Fibroblast of the conjunctiva (primary cell): ENCODE measurements at regions not wholly inside any gene's neighbourhood (a gene's known extent, or its start where the extent isn't known, plus 50 kb on each side); places are given as distances from the start of the nearest gene placed in this dataset.

ENCODE experiments used
- DNase-seq: peaks from one replicate; pipeline ENCODE4 v3.0.0-alpha.2; 2010; ENCODE audit warnings: low read depth

DNA sequence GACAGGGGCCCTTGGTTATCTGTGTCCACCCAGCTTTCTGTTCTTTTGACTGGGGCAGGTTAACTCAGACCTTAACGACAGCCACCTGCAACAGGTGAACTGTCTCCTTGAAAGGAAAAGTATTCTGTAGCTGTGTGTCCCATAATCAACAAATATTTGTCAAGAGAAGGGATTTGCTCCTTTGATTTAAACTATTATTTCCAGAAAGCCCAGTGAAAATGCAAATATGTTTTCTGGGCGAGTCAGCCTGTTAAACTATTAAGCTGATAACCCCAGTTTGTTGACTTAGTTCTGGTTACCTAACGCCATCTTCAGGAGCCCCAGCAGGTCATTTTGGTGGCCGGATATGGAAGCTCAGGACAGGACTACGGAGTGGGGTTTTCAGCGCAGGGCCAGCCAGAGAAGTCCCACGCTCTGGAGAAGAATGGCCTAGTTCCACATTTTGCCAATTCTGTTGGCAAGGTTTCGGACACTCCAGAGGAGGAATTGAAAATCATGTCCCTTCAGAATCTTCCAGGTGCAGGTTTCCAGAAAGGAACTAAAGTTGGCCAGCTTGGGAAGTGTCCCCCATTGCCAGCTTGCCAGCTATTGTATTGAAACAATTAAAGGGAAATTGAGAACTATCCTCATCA, 54.5 kb downstream of the ADRA2A start:
- no peak for DNase-seq

DNA sequence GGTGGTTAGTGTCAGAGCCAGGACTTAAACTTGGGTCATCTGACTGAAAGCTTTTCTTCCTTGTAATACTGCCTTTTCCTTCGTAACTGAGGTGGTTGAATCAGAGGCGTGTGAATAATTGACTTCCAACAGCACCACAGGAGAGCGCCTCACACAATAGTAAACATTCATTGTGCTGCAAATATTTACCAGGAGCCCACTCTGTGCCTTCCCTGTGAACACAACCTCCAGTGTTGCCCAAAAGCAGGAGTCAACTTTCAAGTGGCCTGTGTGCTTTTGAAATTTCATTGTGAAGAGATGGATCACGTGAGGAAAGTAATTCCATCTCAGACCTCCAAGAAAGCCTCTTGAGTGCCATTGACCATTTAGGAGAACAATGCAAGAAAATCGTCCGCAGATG, 60.2 kb downstream of the ADRA2A start:
- DNase-seq: no peak

DNA sequence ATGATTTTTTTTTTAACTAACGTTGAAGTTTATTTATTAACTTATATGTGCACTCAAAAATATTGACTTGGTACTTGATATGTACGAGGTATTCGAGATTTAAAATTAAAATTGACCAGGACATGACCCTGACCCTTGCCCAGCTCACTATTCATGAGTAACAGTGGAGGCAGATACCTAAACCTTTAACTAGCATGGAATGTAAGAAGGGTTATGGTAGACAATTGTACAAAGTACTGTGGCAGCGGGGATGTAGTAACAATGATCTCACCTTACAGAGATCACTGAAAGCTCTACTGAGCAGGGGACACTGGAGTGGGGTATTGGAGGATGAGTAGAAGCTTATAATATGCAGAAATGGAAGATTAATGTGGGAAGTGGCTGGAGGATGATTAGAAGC, 60.8 kb downstream of the ADRA2A start:
- no peak for DNase-seq

DNA sequence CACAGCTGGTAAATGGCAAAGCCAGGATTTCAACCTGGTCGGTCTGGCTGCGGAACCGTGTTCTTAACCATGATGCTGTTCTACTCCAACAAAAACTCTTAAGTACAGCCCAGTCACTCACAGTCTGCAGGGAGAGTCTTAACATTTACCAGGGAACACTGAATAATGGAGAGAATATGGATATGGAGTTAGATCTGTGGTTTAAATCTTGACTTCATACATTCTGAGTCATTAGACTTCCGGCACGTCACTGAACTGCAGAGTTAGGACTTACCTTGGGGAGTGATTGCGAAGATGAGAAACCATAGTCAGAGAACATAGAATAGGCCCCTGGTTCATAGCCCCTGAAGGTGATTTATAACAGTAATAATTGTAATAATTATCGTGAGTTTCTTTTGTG, 61.7 kb downstream of the ADRA2A start:
- DNase-seq: no peak

DNA sequence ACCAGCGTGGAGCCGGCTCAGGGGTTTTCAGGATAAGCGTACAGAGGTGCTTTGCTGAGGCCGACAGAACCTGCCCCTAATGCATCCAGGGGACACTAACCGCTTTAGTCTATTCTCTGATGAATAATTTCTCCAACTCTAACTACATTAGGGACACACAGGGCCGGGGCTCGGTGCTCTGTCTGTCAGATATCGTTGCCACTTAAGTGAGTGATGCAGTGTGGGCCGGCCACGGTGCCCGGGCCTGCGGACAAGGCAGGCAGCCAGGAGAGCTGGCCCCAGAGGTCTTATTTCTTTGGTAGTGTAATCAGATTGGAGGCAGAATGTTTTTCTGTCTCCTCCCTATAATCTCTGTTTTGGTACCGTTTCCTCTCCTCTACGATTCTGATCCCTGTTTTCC, 62.7 kb downstream of the ADRA2A start:
- DNase-seq: no peak

DNA sequence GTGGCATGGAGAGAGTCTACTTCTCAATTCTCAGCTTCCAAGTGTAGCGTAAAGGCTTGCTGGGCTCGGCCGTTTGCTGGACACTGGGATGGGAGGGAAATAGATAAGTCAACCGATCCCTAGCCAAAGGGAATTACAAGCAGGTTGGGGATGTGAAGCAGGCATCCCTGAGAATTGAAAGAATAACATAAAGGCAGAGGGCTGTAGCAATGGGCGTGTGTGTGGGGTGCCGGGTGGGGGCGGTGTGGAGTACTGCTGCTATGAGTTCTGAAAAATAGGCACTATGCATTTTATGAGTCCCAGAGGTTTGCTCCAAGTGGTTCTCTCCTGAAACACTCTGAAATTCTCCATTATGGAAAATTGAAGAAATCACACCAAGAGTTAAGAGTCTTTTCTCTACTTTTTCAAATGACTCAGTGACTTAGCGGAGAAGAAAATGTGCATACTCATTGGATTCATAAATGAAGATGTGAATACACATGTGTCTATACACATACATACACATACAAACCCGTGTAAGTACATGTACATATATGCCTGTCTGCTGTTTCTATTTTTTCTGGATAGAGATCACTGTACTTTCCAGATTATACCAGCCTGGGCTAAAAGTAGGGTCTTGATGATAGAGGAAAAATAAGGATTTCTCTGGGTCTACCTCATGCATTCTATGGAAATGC, 65.4 kb downstream of the ADRA2A start:
- DNase-seq: no peak

DNA sequence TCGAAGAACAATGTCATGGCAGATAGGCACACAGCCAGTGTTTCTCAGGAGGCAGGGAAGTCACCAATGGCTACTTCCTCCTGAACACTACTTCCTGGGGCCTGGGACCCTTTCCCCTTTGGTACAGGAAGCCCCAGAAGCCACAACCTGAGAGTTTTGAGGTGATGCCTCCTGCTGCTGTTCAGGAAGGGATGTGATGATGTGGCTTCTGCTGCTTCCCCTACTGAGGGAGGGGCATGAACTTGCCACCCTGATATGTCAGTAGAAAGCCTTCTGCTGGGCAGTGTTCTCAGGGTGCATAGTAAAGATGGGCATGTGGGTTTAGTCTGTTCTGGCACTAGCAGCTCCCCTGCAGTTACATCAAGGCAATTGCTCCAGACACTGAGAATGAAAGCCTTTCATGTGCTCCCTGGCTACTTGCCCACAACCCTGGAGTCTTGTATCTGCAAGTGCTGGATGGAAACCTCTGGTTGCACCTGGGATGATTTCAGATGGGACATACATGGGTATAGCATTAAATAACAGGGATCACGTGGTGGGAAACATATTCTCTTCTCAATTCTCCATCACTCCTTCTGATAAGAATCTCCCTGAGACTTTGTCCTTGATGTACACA, 69.3 kb downstream of the ADRA2A start:
- DNase-seq: no peak

DNA sequence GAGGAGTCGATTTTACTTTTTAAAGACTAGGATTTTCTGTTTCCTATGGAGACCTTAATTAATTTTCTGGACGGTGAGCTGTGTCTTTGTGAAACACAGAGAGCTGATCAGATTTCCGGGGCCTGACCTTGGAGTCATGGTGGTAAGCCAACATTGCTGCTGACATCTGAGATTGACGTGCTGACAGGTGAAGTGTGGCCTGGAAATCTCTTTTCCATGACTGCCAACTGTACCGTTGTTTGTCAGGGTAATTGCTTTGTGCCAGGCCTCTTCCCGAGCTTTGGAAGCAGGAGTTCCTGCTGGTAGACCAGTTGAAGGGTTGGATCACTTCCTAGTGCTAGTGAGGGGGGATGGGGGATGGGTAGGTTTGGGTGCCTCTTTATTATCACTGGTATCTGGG, 71.2 kb downstream of the ADRA2A start:
- DNase-seq: no peak

DNA sequence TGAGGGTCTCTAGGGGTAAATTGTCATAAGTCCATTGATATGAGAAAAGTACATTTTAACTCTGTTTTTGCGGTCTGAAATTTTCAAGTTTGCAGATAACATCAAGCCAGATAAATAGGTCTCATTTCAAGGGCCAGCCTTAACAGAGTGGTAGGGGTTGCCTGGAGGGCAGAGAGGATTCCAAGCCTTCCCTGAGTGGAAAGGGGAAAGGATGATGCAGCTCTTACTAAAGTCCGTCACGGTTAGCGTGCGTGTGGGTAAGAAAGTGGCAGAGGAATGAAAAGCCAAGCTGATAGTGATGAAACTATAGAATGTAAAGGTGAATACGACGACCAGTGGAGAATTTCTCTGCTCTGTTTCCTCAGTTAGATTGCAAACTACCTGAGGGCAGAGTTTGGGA, 71.6 kb downstream of the ADRA2A start:
- no peak for DNase-seq

DNA sequence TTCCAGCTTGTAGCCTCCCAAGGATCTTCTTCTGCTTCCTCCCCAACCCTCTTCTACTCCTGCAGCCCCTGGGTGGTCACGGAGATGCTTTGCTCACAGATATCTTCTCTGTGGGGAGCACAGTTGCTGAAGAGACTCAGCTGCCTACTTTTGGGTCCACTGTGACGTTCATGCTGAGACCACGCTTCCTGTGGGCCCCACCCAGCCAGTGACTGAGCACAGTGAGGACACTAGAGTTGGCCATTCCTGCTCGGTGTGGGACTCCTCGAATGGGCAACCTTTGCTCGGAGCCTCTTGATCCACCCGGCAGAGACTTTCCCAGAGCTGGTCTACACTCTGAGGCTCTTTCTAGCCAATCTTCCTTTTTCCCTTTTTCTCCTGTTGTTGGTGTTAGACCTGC, 73.9 kb downstream of the ADRA2A start:
- no peak for DNase-seq

DNA sequence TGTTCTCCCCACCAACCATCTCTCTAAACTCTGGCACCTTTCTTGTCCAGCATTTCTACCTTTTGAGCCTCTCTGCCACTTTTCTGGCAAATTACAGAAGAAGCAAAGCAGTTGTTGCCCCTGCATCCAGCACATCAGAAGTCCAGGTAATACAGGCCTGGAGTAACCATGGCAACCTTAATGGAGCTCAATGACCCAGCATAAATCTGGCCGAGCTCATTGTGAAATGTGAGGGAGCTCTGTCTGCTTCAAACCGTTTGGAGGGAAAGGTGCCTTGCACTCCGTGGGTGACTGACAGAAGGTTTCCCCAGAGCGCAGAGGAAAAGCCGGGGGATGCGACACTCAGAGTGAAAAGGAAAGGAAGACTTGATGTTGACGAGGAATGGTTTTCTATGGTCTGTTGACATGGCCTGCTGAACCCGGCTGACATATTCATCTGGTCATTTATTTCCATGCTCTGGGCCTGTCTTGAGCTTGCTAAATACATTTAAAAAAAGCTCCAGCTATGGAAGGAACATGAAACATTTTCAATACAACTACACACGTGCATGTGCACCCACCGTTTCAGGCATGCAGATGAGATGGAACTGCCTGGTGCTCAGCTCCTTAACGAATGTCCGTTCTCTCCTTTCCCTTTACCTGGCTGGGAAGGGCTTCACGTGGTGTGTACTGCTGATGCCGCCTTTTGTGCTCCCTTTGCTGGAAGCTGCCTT, 74.9 kb downstream of the ADRA2A start:
- no peak for DNase-seq

DNA sequence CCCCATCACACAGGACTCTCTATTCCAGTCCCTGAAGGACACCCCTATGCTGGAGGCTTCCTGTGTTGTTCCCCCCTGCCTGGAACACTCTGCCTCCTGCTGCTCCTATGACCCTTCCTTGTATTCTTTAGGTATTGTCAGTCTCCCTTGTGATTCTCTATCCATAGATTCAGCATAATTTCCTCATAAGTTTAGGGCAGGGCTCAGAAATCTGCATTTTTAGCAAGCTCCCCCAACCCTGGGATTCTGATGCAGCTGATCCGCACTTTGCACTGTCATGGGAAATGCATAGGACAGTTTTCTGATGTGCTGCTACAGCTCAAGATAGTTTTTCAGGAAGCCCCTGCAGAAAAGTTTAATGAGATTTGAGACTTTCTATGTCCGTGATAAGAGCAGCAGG, 79.9 kb downstream of the ADRA2A start:
- DNase-seq: no peak

DNA sequence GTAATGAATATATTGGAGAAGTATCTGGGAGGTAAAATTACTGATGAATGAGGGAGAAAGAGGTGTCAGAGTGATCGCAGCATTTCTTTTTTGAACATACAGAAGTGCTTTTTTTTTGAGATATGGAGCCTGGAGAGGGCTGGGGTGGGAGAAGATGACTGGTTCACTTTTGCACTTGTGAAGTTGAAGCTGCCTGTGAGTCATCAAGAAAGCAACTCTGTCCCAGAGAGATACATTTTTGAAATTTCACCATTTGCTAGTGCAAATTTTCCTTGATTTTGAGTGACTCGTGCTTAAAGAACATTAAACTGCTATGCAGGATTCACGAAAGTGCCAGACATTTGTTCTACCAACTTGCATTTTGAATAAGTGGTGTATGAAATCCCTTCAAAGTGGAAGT, 81.8 kb downstream of the ADRA2A start:
- DNase-seq: no peak

DNA sequence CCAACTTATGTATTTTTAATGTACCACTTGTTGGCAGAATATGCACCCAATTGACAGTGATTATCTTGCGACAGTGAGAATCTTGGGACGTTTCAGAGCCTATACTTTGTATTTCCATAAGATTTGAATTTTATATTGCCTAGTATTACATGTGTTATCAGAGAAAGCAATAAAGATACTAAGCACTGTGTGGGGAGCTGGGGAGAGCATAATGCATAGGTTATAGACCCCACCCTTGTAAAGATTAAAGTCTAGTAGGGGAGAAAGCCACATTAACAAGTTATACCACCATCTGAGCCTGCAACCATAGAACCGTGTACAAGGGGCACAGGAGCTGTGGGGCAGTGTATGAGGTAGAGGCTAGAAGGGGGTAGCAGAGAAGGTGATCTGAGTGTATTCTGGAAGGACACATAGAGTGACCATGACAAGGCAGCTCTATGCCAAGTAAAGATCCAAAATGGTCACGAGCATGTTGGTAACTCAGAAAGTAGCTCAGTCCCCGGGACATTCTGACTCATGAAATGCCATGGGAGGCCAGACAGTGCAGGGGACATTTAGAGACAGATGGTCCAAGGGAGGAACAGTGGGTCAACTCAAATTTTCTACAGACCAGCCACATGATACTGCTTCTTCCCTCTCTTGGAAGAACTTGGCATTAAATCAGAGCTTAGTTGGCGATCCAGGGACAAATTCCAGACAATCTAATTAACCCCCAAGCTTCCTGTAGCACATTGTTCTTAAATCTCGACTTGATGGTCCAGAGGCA, 84.5 kb downstream of the ADRA2A start:
- no peak for DNase-seq

DNA sequence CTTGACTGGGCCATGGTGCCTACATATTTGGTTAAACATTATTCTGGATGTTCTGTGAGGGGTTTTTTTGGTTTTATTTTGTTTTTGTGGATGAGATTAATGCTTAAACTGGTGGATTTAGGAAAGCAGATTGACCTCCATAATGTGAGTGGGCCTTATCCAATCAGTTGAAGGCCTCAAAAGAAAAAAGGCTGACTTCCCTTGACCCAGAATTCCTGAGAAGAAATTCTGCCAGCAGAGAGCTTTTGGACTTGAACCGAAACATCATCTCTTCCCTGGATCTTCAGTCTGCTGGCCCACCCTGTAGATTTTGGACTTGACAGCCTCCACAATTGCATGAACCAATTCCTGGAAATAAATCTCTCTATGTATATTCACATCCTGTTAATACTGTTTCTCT, 94.4 kb downstream of the ADRA2A start:
- no peak for DNase-seq

DNA sequence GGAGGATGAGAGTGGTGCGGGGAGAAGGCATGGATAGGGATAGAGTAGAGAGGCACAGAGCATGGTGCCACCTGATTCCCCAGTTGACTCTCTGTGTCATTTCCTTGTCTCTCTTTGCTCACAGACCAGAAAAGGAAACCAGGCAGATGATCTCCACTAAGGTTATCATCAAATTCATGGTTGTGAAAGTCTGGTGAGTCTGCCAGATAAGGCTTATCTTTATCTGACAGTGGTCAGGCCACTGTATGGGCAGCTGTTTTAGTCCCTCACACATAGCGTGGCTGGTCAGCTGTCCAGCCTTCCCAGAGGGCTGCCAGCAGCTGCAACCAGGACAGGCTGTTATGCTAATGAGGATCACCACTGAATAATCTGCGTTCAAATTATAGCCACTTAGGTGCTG, 99.0 kb downstream of the ADRA2A start:
- no peak for DNase-seq

DNA sequence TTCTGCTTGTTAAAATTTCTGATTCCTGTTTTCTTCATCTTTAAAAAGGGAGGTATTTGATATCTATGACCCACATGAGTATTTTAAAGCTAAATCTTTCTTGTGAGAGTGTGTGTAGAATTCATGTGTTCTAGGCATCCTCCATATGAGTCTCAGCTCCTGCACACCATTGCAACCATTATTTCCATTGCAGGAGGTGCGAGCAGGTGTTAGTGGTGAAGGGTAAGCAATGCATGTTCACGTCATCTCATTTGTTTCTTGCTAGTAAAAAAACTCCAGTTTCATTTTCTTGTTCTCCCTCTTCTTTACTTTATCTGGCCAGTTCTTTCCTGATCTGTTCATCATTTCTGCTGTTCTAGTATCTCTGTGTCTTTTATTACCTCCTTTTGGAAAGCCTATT, 100.5 kb downstream of the ADRA2A start:
- no peak for DNase-seq

DNA sequence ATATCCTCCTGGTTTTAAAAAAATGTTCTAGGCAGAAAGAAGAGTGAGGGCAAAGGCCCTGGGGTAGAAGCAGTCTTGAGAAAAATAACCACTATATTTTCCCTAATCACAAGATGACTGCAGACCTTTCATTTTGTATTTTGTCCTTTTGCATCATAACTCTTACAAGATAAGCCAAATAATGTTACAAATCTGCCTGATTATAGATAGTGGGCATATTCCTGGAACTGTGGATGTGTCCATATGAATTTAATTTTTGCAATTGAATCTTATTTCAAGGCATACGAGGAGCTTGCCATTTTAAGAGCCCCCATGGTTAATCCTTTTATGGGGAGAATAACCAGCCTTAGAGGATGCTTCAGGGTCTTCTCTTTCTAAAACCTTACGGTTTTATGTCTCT, 102.7 kb downstream of the ADRA2A start:
- no peak for DNase-seq

DNA sequence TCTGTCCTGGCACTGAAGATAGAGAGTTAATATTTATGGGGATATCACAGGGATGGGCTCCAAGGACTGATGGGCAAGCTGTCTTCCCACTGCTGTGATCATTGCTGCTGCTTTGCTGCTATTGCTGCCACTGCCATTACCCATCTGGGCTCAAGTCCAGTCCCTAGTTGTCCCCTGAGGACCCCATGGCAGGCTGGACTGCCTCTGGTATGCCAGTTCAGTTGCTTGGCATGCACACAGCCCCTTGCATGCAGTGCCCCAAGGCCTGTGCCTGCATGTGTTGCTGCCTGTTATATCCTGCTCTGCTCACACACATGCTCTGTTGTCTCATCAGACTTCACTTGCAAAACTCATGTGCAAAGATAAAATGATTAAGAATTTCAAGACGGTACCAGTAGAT, 109.5 kb downstream of the ADRA2A start:
- DNase-seq: no peak

DNA sequence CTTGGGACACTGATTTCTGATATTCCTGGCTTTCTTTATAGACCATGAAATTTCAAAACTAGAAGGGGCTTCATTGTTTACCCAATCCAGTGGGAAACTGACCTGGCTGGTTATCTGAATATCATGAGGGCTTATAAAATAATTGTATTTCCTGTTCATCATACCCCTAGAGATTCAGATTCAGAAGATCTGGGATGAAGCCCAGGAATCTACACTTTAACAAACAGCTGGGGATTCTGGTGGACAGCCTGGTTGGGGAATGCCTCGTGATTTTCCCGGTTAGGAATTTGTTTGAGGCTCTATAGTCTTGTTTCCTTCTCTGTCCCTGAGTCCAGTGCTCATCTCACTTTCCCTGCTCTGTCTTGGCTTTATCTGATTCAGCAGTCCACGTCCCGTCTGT, 110.3 kb downstream of the ADRA2A start:
- no peak for DNase-seq

DNA sequence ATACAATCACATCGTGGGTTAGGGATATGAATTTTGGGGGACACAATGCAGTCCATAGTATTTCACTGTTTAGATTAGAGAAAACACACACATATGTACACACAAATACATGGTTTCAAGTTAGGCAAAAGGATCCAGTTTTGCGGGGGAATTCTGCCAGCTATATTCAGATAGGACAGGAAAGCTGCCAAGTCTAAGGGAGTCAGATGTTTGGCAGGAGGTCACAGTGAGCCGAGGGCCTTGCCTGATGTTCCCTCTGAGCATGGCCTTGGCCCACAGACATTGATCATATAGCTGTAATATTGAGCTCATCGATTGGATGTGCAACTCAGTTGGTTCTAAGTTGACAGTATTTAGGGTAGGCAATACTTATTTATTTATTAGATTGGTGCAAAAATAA, 122.8 kb downstream of the ADRA2A start:
- no peak for DNase-seq

DNA sequence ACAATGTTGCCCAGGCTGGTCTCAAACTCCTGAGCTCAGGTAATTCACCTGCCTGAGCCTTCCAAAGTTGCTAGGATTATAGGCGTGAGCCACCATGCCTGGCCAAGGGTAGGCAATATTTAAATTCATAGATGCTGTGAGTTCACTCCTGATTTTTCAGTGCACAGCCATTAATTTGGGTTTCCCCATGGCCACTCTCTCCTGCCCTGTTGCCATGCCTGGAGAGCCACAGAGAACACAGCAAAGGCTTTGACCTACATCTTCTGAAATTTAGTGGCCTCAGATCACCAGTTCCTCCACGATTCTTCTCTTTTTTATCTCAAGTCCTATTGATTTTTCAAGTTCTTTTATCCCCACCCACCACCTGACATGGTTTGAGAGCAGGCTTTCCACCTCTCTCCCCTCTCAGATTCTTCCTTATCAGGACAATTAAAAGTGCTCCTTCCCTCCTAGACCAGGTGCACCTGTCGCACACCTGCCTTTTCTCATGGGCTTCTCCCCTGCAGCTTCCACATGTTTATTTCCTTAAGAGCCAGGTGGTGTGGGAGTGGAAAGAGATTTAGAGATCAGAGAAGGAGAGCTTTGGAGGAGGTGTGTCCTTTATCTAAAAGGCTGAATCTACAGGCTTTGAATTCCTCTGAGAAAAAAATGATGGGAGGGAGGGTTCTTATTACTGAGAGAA, 123.8 kb downstream of the ADRA2A start:
- DNase-seq: no peak
